NCI-H146 treated with DMSO at 0.1 percent for 48 hours (cell line): ENCODE measurements at regions not wholly inside any gene's neighbourhood (a gene's known extent, or its start where the extent isn't known, plus 50 kb on each side); places are given as distances from the start of the nearest gene placed in this dataset.
"Not testable (repeated sequence)": the region's sequence is repeated elsewhere in the genome, so short reads cannot be mapped to it uniquely, and the experiment has no call there.

Source experiments
- DNase-seq: peaks from one replicate; lab custom pipeline; 2025; ENCODE audit not compliant: unreplicated experiment; lab: John Stamatoyannopoulos, UW

- DNase-seq = no peak
These were observed 52.5 kb upstream of the VSTM5 start for GRCh38 chr11:93902921-93903320.

GRCh38 chr11:93903989-93904388 is 53.6 kb upstream of the VSTM5 start:
- DNase-seq = peak; percentile 7

GRCh38 chr11:93904716-93905115 is 54.3 kb upstream of the VSTM5 start:
- DNase-seq = no peak

- DNase-seq = no peak
These were observed 55.0 kb upstream of the VSTM5 start for GRCh38 chr11:93905384-93905783.

- no peak for DNase-seq
These were observed 56.1 kb upstream of the VSTM5 start for GRCh38 chr11:93906486-93906885.

GRCh38 chr11:93907901-93908300 is 57.5 kb upstream of the VSTM5 start:
- DNase-seq = no peak

GRCh38 chr11:93908689-93909088 is 58.3 kb upstream of the VSTM5 start:
- DNase-seq = no peak

GRCh38 chr11:93917673-93918072 is 67.3 kb upstream of the VSTM5 start:
- no peak for DNase-seq

- peak; percentile 70 for DNase-seq
These were observed 71.5 kb upstream of the VSTM5 start for GRCh38 chr11:93921695-93922468.

GRCh38 chr11:93922830-93923229 is 72.4 kb upstream of the VSTM5 start:
- no peak for DNase-seq

- DNase-seq = not testable (repeated sequence)
These were observed 75.7 kb upstream of the VSTM5 start for GRCh38 chr11:93926099-93926498.

GRCh38 chr11:93929407-93929806 is 79.0 kb upstream of the VSTM5 start:
- DNase-seq = no peak

- DNase-seq = no peak
These were observed 82.8 kb upstream of the VSTM5 start for GRCh38 chr11:93933230-93933629.

GRCh38 chr11:93935826-93936225 is 85.3 kb upstream of the HEPHL1 start:
- DNase-seq = peak; percentile 97

- peak; percentile 52 for DNase-seq
These were observed 84.7 kb upstream of the HEPHL1 start for GRCh38 chr11:93936460-93936859.

GRCh38 chr11:93939084-93939760 is 81.9 kb upstream of the HEPHL1 start:
- no peak for DNase-seq

GRCh38 chr11:93940395-93940794 is 80.8 kb upstream of the HEPHL1 start:
- DNase-seq = no peak

GRCh38 chr11:93942176-93942575 is 79.0 kb upstream of the HEPHL1 start:
- no peak for DNase-seq

- no peak for DNase-seq
These were observed 75.6 kb upstream of the HEPHL1 start for GRCh38 chr11:93945596-93945995.

GRCh38 chr11:93952082-93952780 is 68.9 kb upstream of the HEPHL1 start:
- no peak for DNase-seq

- no peak for DNase-seq
These were observed 63.7 kb upstream of the HEPHL1 start for GRCh38 chr11:93957397-93957952.

GRCh38 chr11:93958991-93959390 is 62.2 kb upstream of the HEPHL1 start:
- DNase-seq = no peak
